Fibroblast of peridontal ligament (primary cell): ENCODE measurements at regions not wholly inside any gene's neighbourhood (a gene's known extent, or its start where the extent isn't known, plus 50 kb on each side); places are given as distances from the start of the nearest gene placed in this dataset.
"Not testable (repeated sequence)": the region's sequence is repeated elsewhere in the genome, so short reads cannot be mapped to it uniquely, and the experiment has no call there.

Source experiments
- DNase-seq: peaks from one replicate; pipeline ENCODE4 v3.0.0-alpha.2; 2010; ENCODE audit errors: extremely low read depth

- DNase-seq: no peak
These were observed 248.7 kb downstream of the ABCC12 start for GRCh38 chr16:47907109-47907508.

GRCh38 chr16:47905771-47906170, 250.0 kb downstream of the ABCC12 start:
- no peak for DNase-seq

- no peak for DNase-seq
These were observed 251.1 kb downstream of the ABCC12 start for GRCh38 chr16:47904691-47905090.

GRCh38 chr16:47903470-47903869, 252.3 kb downstream of the ABCC12 start:
- DNase-seq: no peak

- not testable (repeated sequence) for DNase-seq
These were observed 258.7 kb downstream of the ABCC12 start for GRCh38 chr16:47897105-47897504.

GRCh38 chr16:47895146-47895545, 260.6 kb downstream of the ABCC12 start:
- DNase-seq: no peak

GRCh38 chr16:47892999-47893398, 262.8 kb downstream of the ABCC12 start:
- DNase-seq: no peak

- DNase-seq: no peak
These were observed 267.1 kb downstream of the ABCC12 start for GRCh38 chr16:47888734-47889133.

- peak; percentile 21 for DNase-seq
These were observed 267.7 kb downstream of the ABCC12 start for GRCh38 chr16:47888142-47888541.

- DNase-seq: no peak
These were observed 268.3 kb downstream of the ABCC12 start for GRCh38 chr16:47887496-47887895.

- DNase-seq: no peak
These were observed 269.0 kb downstream of the ABCC12 start for GRCh38 chr16:47886631-47887415.

GRCh38 chr16:47886139-47886538, 269.7 kb downstream of the ABCC12 start:
- no peak for DNase-seq

- DNase-seq: no peak
These were observed 270.3 kb downstream of the ABCC12 start for GRCh38 chr16:47885489-47885888.

GRCh38 chr16:47884116-47884725, 271.6 kb downstream of the ABCC12 start:
- no peak for DNase-seq

GRCh38 chr16:47881574-47881973, 274.2 kb downstream of the ABCC12 start:
- DNase-seq: no peak

- no peak for DNase-seq
These were observed 275.1 kb downstream of the ABCC12 start for GRCh38 chr16:47880653-47881052.

- no peak for DNase-seq
These were observed 278.6 kb downstream of the ABCC12 start for GRCh38 chr16:47877166-47877565.

GRCh38 chr16:47876511-47876910, 279.3 kb downstream of the ABCC12 start:
- DNase-seq: no peak

GRCh38 chr16:47873434-47873833, 282.4 kb downstream of the ABCC12 start:
- no peak for DNase-seq

- no peak for DNase-seq
These were observed 283.6 kb downstream of the ABCC12 start for GRCh38 chr16:47872225-47872624.

- DNase-seq: no peak
These were observed 289.4 kb downstream of the ABCC12 start for GRCh38 chr16:47866423-47866822.

- DNase-seq: no peak
These were observed 290.4 kb downstream of the ABCC12 start for GRCh38 chr16:47865337-47865855.

GRCh38 chr16:47864262-47864661, 291.5 kb downstream of the ABCC12 start:
- not testable (repeated sequence) for DNase-seq
